ENCODE measurements at regions not wholly inside any gene's neighbourhood (a gene's known extent, or its start where the extent isn't known, plus 50 kb on each side); places are given as distances from the start of the nearest gene placed in this dataset.

DNA sequence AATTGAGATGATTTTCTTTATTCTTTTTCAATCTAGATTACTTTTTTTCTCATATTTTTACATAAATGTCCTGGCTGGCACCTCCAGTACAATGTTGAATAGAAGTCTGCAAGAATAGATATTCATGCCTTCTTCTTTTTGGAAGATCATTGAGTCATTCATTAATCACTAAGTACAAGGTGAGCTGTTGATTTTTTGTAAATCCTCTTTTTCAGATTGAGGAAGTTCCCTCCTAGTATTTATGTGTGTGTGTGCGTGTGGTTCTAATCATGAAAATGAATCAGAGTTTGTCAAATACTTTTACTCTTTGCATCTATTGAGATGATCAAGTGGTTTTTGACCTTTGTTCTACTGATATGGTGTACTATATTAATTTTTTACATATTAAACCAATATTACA is 859.3 kb downstream of the KCNT2 start:
- TF ChIP-seq, protein P1, sequence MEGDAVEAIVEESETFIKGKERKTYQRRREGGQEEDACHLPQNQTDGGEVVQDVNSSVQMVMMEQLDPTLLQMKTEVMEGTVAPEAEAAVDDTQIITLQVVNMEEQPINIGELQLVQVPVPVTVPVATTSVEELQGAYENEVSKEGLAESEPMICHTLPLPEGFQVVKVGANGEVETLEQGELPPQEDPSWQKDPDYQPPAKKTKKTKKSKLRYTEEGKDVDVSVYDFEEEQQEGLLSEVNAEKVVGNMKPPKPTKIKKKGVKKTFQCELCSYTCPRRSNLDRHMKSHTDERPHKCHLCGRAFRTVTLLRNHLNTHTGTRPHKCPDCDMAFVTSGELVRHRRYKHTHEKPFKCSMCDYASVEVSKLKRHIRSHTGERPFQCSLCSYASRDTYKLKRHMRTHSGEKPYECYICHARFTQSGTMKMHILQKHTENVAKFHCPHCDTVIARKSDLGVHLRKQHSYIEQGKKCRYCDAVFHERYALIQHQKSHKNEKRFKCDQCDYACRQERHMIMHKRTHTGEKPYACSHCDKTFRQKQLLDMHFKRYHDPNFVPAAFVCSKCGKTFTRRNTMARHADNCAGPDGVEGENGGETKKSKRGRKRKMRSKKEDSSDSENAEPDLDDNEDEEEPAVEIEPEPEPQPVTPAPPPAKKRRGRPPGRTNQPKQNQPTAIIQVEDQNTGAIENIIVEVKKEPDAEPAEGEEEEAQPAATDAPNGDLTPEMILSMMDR (IDR thresholded peaks at IDR 0.05): no peak
- TF ChIP-seq POLR2A (IDR thresholded peaks at IDR 0.05): no peak
